Mesenchymal stem cell (in vitro differentiated cells and primary cell): ENCODE measurements at regions not wholly inside any gene's neighbourhood (a gene's known extent, or its start where the extent isn't known, plus 50 kb on each side); places are given as distances from the start of the nearest gene placed in this dataset.

Experiments
- DNase-seq: peaks from one replicate; pipeline ENCODE4 v3.0.0-alpha.2; 2013
- H2AFZ ChIP-seq: one replicate; pipeline ENCODE4 v1.6.1; 2013; ENCODE audit warnings: low read depth, mild to moderate bottlenecking, control low read depth, inconsistent platforms, low read length, moderate library complexity
- H2AK5ac ChIP-seq: 2 replicates; pipeline ENCODE4 v1.6.1; 2013; ENCODE audit warnings: low read length, moderate library complexity, mild to moderate bottlenecking, inconsistent platforms; ENCODE audit not compliant: severe bottlenecking
- H2BK120ac ChIP-seq: one replicate; pipeline ENCODE4 v1.6.1; 2013; ENCODE audit warnings: low read depth, mild to moderate bottlenecking, inconsistent platforms, low read length, moderate library complexity
- H2BK12ac ChIP-seq, 2 experiments: one replicate each; pipeline ENCODE4 v1.6.1; 2013; ENCODE audit warnings: inconsistent platforms in 2 of 2, low read length in 2 of 2, mild to moderate bottlenecking in 2 of 2, moderate library complexity in 2 of 2, control low read depth in 1 of 2
- H2BK15ac ChIP-seq: one replicate; pipeline ENCODE4 v1.6.1; 2013; ENCODE audit warnings: mild to moderate bottlenecking, low read depth, inconsistent platforms; ENCODE audit not compliant: poor library complexity, severe bottlenecking
- H2BK5ac ChIP-seq: 2 replicates; pipeline ENCODE4 v1.6.1; 2013; ENCODE audit warnings: low read depth, mild to moderate bottlenecking, low read length, control low read depth, inconsistent platforms; ENCODE audit not compliant: poor library complexity, severe bottlenecking
- H3K14ac ChIP-seq, 2 experiments: one replicate each; pipeline ENCODE4 v1.6.1; 2013; ENCODE audit warnings: inconsistent platforms in 2 of 2, low read length in 2 of 2, control low read depth in 1 of 2, mild to moderate bottlenecking in 1 of 2, moderate library complexity in 1 of 2
- H3K18ac ChIP-seq, 2 experiments: one replicate each; pipeline ENCODE4 v1.6.1; 2013; ENCODE audit warnings: inconsistent platforms in 2 of 2, low read length in 2 of 2, control low read depth in 1 of 2, low read depth in 1 of 2, mild to moderate bottlenecking in 1 of 2
- H3K23ac ChIP-seq, 2 experiments: one replicate each; pipeline ENCODE4 v1.6.1; 2013; ENCODE audit warnings: inconsistent platforms in 2 of 2, low read length in 2 of 2, mild to moderate bottlenecking in 2 of 2, moderate library complexity in 2 of 2, control low read depth in 1 of 2
- H3K27ac ChIP-seq: 2 replicates; pipeline ENCODE4 v1.5.1; 2013; ENCODE audit warnings: mild to moderate bottlenecking, moderate library complexity, low read length, control low read depth, inconsistent platforms; ENCODE audit not compliant: poor library complexity, severe bottlenecking
- H3K27me3 ChIP-seq, 2 experiments: 2 replicates each; pipeline versions ENCODE4 v1.6.1 to v1.7.0; 2013; ENCODE audit warnings: low read length in 2 of 2, mild to moderate bottlenecking in 2 of 2, moderate library complexity in 2 of 2, control low read depth in 1 of 2, inconsistent platforms in 1 of 2; ENCODE audit not compliant: control insufficient read depth in 1 of 2, insufficient read depth in 1 of 2
- H3K36me3 ChIP-seq, 2 experiments: 2 replicates each; pipeline versions ENCODE4 v1.6.1 to v1.7.0; 2013; ENCODE audit warnings: low read length in 2 of 2, control low read depth in 1 of 2, inconsistent platforms in 1 of 2, low read depth in 1 of 2, mild to moderate bottlenecking in 1 of 2; ENCODE audit not compliant: insufficient read depth in 2 of 2, control insufficient read depth in 1 of 2
- H3K4ac ChIP-seq, 2 experiments: one replicate each; pipeline ENCODE4 v1.6.1; 2013; ENCODE audit warnings: inconsistent platforms in 2 of 2, low read length in 2 of 2, mild to moderate bottlenecking in 2 of 2, moderate library complexity in 2 of 2, control low read depth in 1 of 2, low read depth in 1 of 2
- H3K4me1 ChIP-seq: 2 replicates; pipeline ENCODE4 v1.6.1; 2013; ENCODE audit warnings: low read depth, low read length, control low read depth; ENCODE audit not compliant: control insufficient read depth, insufficient read depth
- H3K4me2 ChIP-seq: 2 replicates; pipeline ENCODE4 v1.6.1; 2013; ENCODE audit warnings: low read length, mild to moderate bottlenecking, inconsistent platforms; ENCODE audit not compliant: poor library complexity, severe bottlenecking
- H3K4me3 ChIP-seq, 2 experiments: 2 replicates each; pipeline versions ENCODE4 v1.5.1 to v1.7.0; 2013; ENCODE audit warnings: low read length in 2 of 2, mild to moderate bottlenecking in 2 of 2, control low read depth in 1 of 2, low read depth in 1 of 2; ENCODE audit not compliant: insufficient read depth in 1 of 2
- H3K79me1 ChIP-seq: replicated peaks from 2 replicates; pipeline ENCODE4 v1.6.1; 2013; ENCODE audit warnings: mild to moderate bottlenecking, control low read depth, low read length, inconsistent platforms; ENCODE audit not compliant: poor library complexity, severe bottlenecking
- H3K9ac ChIP-seq: 2 replicates; pipeline ENCODE4 v1.7.0; 2013; ENCODE audit warnings: mild to moderate bottlenecking, low read length, moderate library complexity
- H3K9me3 ChIP-seq: 2 replicates; pipeline ENCODE4 v1.7.0; 2013; ENCODE audit warnings: mild to moderate bottlenecking, low read length; ENCODE audit not compliant: control insufficient read depth
- H4K8ac ChIP-seq: one replicate; pipeline ENCODE4 v1.6.1; 2013; ENCODE audit warnings: inconsistent platforms, mild to moderate bottlenecking, low read length, moderate library complexity
- H4K91ac ChIP-seq: one replicate; pipeline ENCODE4 v1.6.1; 2013; ENCODE audit warnings: mild to moderate bottlenecking, low read length, inconsistent platforms
- WGBS: methylation state at CpG from one replicate; pipeline ENCODE4 v1.1.7; 2013; ENCODE audit warnings: mixed read lengths; 5-methylcytosine and 5-hydroxymethylcytosine counted together

- Histone ChIP-seq H2BK5ac (no peak overlapping the region), H3K4me2 (no peak overlapping the region), H4K91ac (no peak overlapping the region), H3K4me1 (no peaks in the 10 kb centered on the region), H2BK120ac (no peak overlapping the region), H2AFZ (no peak overlapping the region), H3K4ac (no peak overlapping the region), H3K18ac (no peak overlapping the region), H3K27me3 (no peaks in the 10 kb centered on the region), H3K79me1 (no peaks in the 10 kb centered on the region), H3K27ac (no peak overlapping the region), H3K9me3 (no peaks in the 10 kb centered on the region), H2BK12ac (no peak overlapping the region), H2AK5ac (no peak overlapping the region), H3K4me3 (no peak overlapping the region), H3K36me3 (no peaks in the 10 kb centered on the region), H2BK15ac (no peak overlapping the region), H3K14ac (no peak overlapping the region), H3K23ac (no peak overlapping the region), H4K8ac (no peak overlapping the region), H3K9ac (no peak overlapping the region)
- 79% methylated on average over 6 of the region's 6 CpGs for WGBS
- DNase-seq = no peak
Measured at GRCh38 chr2:104545055-104545454, 308.9 kb upstream of the POU3F3 start.

GRCh38 chr2:104546537-104546936 lies 307.4 kb upstream of the POU3F3 start:
- no peak overlapping the region for H2AFZ ChIP-seq
- DNase-seq = no peak
- no peak overlapping the region for H3K4me2 ChIP-seq
- no peak overlapping the region for H3K4ac ChIP-seq
- H2AK5ac ChIP-seq = no peak overlapping the region
- H3K79me1 ChIP-seq = no peaks in the 10 kb centered on the region
- no peak overlapping the region for H2BK15ac ChIP-seq
- no peak overlapping the region for H4K8ac ChIP-seq
- no peak overlapping the region for H2BK12ac ChIP-seq
- H3K4me1 ChIP-seq = no peaks in the 10 kb centered on the region
- H3K36me3 ChIP-seq = no peaks in the 10 kb centered on the region
- no peak overlapping the region for H3K4me3 ChIP-seq
- H3K27me3 ChIP-seq = no peaks in the 10 kb centered on the region
- H3K9ac ChIP-seq = no peak overlapping the region
- no peak overlapping the region for H2BK5ac ChIP-seq
- no CpG with 5 or more reads among the region's 1 CpG for WGBS
- H3K27ac ChIP-seq = no peak overlapping the region
- H4K91ac ChIP-seq = no peak overlapping the region
- H3K23ac ChIP-seq = no peak overlapping the region
- no peaks in the 10 kb centered on the region for H3K9me3 ChIP-seq
- no peak overlapping the region for H3K14ac ChIP-seq
- H2BK120ac ChIP-seq = no peak overlapping the region
- H3K18ac ChIP-seq = no peak overlapping the region

GRCh38 chr2:104547221-104547620 lies 306.7 kb upstream of the POU3F3 start:
- H4K91ac ChIP-seq = no peak overlapping the region
- H3K9ac ChIP-seq = no peak overlapping the region
- H2AK5ac ChIP-seq = no peak overlapping the region
- no peak overlapping the region for H2BK5ac ChIP-seq
- WGBS = 77% methylated on average over 7 of the region's 7 CpGs
- no peak overlapping the region for H2BK12ac ChIP-seq
- H2BK15ac ChIP-seq = no peak overlapping the region
- no peaks in the 10 kb centered on the region for H3K27me3 ChIP-seq
- H3K79me1 ChIP-seq = no peaks in the 10 kb centered on the region
- H3K36me3 ChIP-seq = no peaks in the 10 kb centered on the region
- no peak overlapping the region for H4K8ac ChIP-seq
- no peak overlapping the region for H3K4ac ChIP-seq
- H3K14ac ChIP-seq = no peak overlapping the region
- no peak overlapping the region for H3K4me3 ChIP-seq
- no peak overlapping the region for H2AFZ ChIP-seq
- no peak for DNase-seq
- H3K9me3 ChIP-seq = no peaks in the 10 kb centered on the region
- no peak overlapping the region for H3K18ac ChIP-seq
- no peak overlapping the region for H3K4me2 ChIP-seq
- no peaks in the 10 kb centered on the region for H3K4me1 ChIP-seq
- no peak overlapping the region for H2BK120ac ChIP-seq
- H3K27ac ChIP-seq = no peak overlapping the region
- no peak overlapping the region for H3K23ac ChIP-seq

- H3K4ac ChIP-seq = no peak overlapping the region
- H2BK12ac ChIP-seq = no peak overlapping the region
- no peak overlapping the region for H3K4me2 ChIP-seq
- no peak overlapping the region for H3K27ac ChIP-seq
- H3K14ac ChIP-seq = no peak overlapping the region
- H2BK120ac ChIP-seq = no peak overlapping the region
- H3K23ac ChIP-seq = no peak overlapping the region
- H2AK5ac ChIP-seq = no peak overlapping the region
- no peak overlapping the region for H2BK5ac ChIP-seq
- no peaks in the 10 kb centered on the region for H3K79me1 ChIP-seq
- no peak overlapping the region for H3K9ac ChIP-seq
- no peaks in the 10 kb centered on the region for H3K36me3 ChIP-seq
- no peak overlapping the region for H3K4me3 ChIP-seq
- H2BK15ac ChIP-seq = no peak overlapping the region
- H2AFZ ChIP-seq = no peak overlapping the region
- H4K8ac ChIP-seq = no peak overlapping the region
- no peak overlapping the region for H4K91ac ChIP-seq
- H3K18ac ChIP-seq = no peak overlapping the region
- no peaks in the 10 kb centered on the region for H3K4me1 ChIP-seq
- 68% methylated on average over 8 of the region's 8 CpGs for WGBS
- no peak for DNase-seq
- no peaks in the 10 kb centered on the region for H3K27me3 ChIP-seq
- peaks cover 5% of the 10 kb centered on the region for H3K9me3 ChIP-seq
Measured at GRCh38 chr2:104561251-104561650, 292.7 kb upstream of the POU3F3 start.
